IMR-90 (cell line): ENCODE measurements at regions not wholly inside any gene's neighbourhood (a gene's known extent, or its start where the extent isn't known, plus 50 kb on each side); places are given as distances from the start of the nearest gene placed in this dataset.

ENCODE experiments used
- ATAC-seq: fragments of 200-7000 bp; cut with Tn5 transposase; 2 replicates; pipeline ENCODE4 v1.9.1; 2020; ENCODE audit warnings: low read depth, mild to moderate bottlenecking, moderate library complexity
- BruUV-seq: library from RNA; stranded (reverse); fragments of 400-500 nt; replicated peaks from 2 replicates; lab custom pipeline; 2021; lab: Mats Ljungman, UMichigan
- CTCF ChIA-PET: fragments of 300-600 bp; formaldehyde crosslinking; extraction: SDS; loops from one replicate; lab custom pipeline; 2021; ENCODE audit warnings: antibody characterized with exemption; lab: Yijun Ruan, JAX
- POLR2A ChIA-PET: fragments of 300-600 bp; sonication (Branson Sonifier 250); formaldehyde crosslinking; loops from one replicate; lab custom pipeline; 2022; ENCODE audit warnings: antibody characterized with exemption; ENCODE audit not compliant: unreplicated experiment; lab: Charles Lee
- DNase-seq: peaks from one replicate; pipeline ENCODE4 v3.0.0; 2013
- H2AFZ ChIP-seq: replicated peaks from 2 replicates; pipeline ENCODE3; 2013; ENCODE audit warnings: low read length, mild to moderate bottlenecking; ENCODE audit not compliant: poor library complexity
- H2AK5ac ChIP-seq: 2 replicates; pipeline ENCODE4 v1.6.1; 2013; ENCODE audit warnings: low read depth, low read length, inconsistent platforms
- H2AK9ac ChIP-seq: replicated peaks from 2 replicates; pipeline ENCODE3; 2013; ENCODE audit warnings: mild to moderate bottlenecking, low read depth, low read length, moderate library complexity; ENCODE audit not compliant: poor library complexity
- H2BK120ac ChIP-seq: 2 replicates; pipeline ENCODE4 v1.6.1; 2013; ENCODE audit warnings: low read depth, low read length, inconsistent platforms
- H2BK15ac ChIP-seq: 3 replicates; pipeline ENCODE4 v1.6.1; 2013; ENCODE audit warnings: low read depth, low read length, inconsistent platforms
- H2BK20ac ChIP-seq: 2 replicates; pipeline ENCODE4 v1.6.1; 2013; ENCODE audit warnings: low read depth, mild to moderate bottlenecking, inconsistent platforms, low read length, moderate library complexity
- H2BK5ac ChIP-seq: 2 replicates; pipeline ENCODE4 v1.6.1; 2013; ENCODE audit warnings: mild to moderate bottlenecking, low read depth, low read length, inconsistent platforms; ENCODE audit not compliant: poor library complexity, severe bottlenecking
- H3K14ac ChIP-seq: replicated peaks from 2 replicates; pipeline ENCODE4 v1.6.1; 2013; ENCODE audit warnings: low read depth, low read length, inconsistent platforms
- H3K18ac ChIP-seq: 2 replicates; pipeline ENCODE4 v1.6.1; 2013; ENCODE audit warnings: low read depth, low read length, control low read depth
- H3K23ac ChIP-seq: 2 replicates; pipeline ENCODE4 v1.6.1; 2013; ENCODE audit warnings: low read depth, low read length, inconsistent platforms
- H3K27ac ChIP-seq: 2 replicates; pipeline ENCODE4 v1.5.1; 2013; ENCODE audit warnings: mild to moderate bottlenecking, control low read depth, low read length; ENCODE audit not compliant: insufficient read depth
- H3K27me3 ChIP-seq: 2 replicates; pipeline ENCODE4 v1.6.1; 2013; ENCODE audit warnings: low read length; ENCODE audit not compliant: control insufficient read depth, insufficient read depth
- H3K36me3 ChIP-seq: 2 replicates; pipeline ENCODE4 v1.6.1; 2013; ENCODE audit warnings: low read length, mixed read lengths; ENCODE audit not compliant: control insufficient read depth, insufficient read depth
- H3K4ac ChIP-seq: 2 replicates; pipeline ENCODE4 v1.6.1; 2013; ENCODE audit warnings: low read depth, low read length, inconsistent platforms
- H3K4me1 ChIP-seq: 2 replicates; pipeline ENCODE4 v1.6.1; 2013; ENCODE audit warnings: low read length, mixed read lengths; ENCODE audit not compliant: control insufficient read depth, insufficient read depth
- H3K4me2 ChIP-seq: 2 replicates; pipeline ENCODE4 v1.6.1; 2013; ENCODE audit warnings: low read depth, mild to moderate bottlenecking, control low read depth, low read length, moderate library complexity
- H3K4me3 ChIP-seq: 2 replicates; pipeline ENCODE4 v1.5.1; 2013; ENCODE audit warnings: low read depth, mild to moderate bottlenecking, control low read depth, low read length, moderate library complexity; ENCODE audit not compliant: insufficient read depth
- H3K56ac ChIP-seq: 2 replicates; pipeline ENCODE4 v1.6.1; 2013; ENCODE audit warnings: low read length, inconsistent platforms; ENCODE audit not compliant: insufficient read depth; ENCODE audit errors: extremely low read depth
- H3K79me1 ChIP-seq, 2 experiments: 2 replicates each; pipeline ENCODE4 v1.6.1; 2013; ENCODE audit warnings: low read length in 2 of 2, inconsistent platforms in 1 of 2, low read depth in 1 of 2
- H3K9ac ChIP-seq: 2 replicates; pipeline ENCODE4 v1.6.1; 2013; ENCODE audit warnings: low read depth, low read length, control low read depth
- H3K9me1 ChIP-seq: 2 replicates; pipeline ENCODE4 v1.6.1; 2013; ENCODE audit warnings: low read length, inconsistent platforms; ENCODE audit not compliant: insufficient read depth
- H3K9me3 ChIP-seq: 2 replicates; pipeline ENCODE4 v1.6.1; 2013; ENCODE audit warnings: low read length; ENCODE audit not compliant: control insufficient read depth, insufficient read depth
- H4K20me1 ChIP-seq: 2 replicates; pipeline ENCODE4 v1.6.1; 2013; ENCODE audit warnings: low read length, inconsistent platforms; ENCODE audit not compliant: insufficient read depth
- H4K5ac ChIP-seq: 2 replicates; pipeline ENCODE4 v1.6.1; 2013; ENCODE audit warnings: mild to moderate bottlenecking, low read depth, low read length, control low read depth
- H4K8ac ChIP-seq, 2 experiments: 2 replicates each; pipeline ENCODE4 v1.6.1; 2013; ENCODE audit warnings: low read depth in 2 of 2, low read length in 2 of 2, control low read depth in 1 of 2, inconsistent platforms in 1 of 2
- H4K91ac ChIP-seq: 2 replicates; pipeline ENCODE4 v1.6.1; 2013; ENCODE audit warnings: low read depth, low read length, inconsistent platforms; ENCODE audit not compliant: insufficient read depth
- BHLHE40 ChIP-seq: fragments of 150-350 bp; IDR thresholded peaks from 2 replicates; pipeline ENCODE4 v1.6.1; 2016; ENCODE audit warnings: mild to moderate bottlenecking, low read depth, low read length
- CEBPB ChIP-seq: IDR thresholded peaks from 2 replicates; pipeline ENCODE4 v1.6.1; 2012; ENCODE audit warnings: low read depth, low read length, improper control_type of control experiment
- ELK1 ChIP-seq: fragments of 150-350 bp; IDR thresholded peaks from 2 replicates; pipeline ENCODE4 v1.6.1; 2016; ENCODE audit warnings: low read depth, mild to moderate bottlenecking, low read length, moderate library complexity, borderline replicate concordance
- FOS ChIP-seq: fragments of 150-350 bp; IDR thresholded peaks from 2 replicates; pipeline ENCODE4 v1.6.1; 2016; ENCODE audit warnings: low read depth, low read length
- MAZ ChIP-seq: IDR thresholded peaks from 2 replicates; pipeline ENCODE4 v1.6.1; 2012; ENCODE audit warnings: low read depth, mild to moderate bottlenecking, low read length, improper control_type of control experiment, moderate library complexity, borderline replicate concordance
- MXI1 ChIP-seq: IDR thresholded peaks from 2 replicates; pipeline ENCODE4 v1.6.1; 2012; ENCODE audit warnings: low read depth, mild to moderate bottlenecking, low read length, moderate library complexity, borderline replicate concordance
- NFE2L2 ChIP-seq: fragments of 150-350 bp; IDR thresholded peaks from 2 replicates; pipeline ENCODE4 v1.6.1; 2016; ENCODE audit warnings: low read depth, mild to moderate bottlenecking, low read length
- POLR2A ChIP-seq: IDR thresholded peaks from 2 replicates; pipeline ENCODE4 v1.6.1; 2012; ENCODE audit warnings: mild to moderate bottlenecking, low read depth, low read length
- RCOR1 ChIP-seq: IDR thresholded peaks from 2 replicates; pipeline ENCODE4 v1.6.1; 2012; ENCODE audit warnings: mild to moderate bottlenecking, low read length, improper control_type of control experiment; ENCODE audit not compliant: insufficient replicate concordance
- USF2 ChIP-seq: fragments of 150-350 bp; IDR thresholded peaks from 2 replicates; pipeline ENCODE4 v1.6.1; 2017; ENCODE audit warnings: mild to moderate bottlenecking, antibody characterized with exemption, low read length, low read depth
- WGBS, 2 experiments: methylation state at CpG; one replicate each; pipeline versions ENCODE4 v1.1.5 to v1.1.7; 2013; ENCODE audit warnings: missing lambda C conversion rate in 2 of 2; ENCODE audit not compliant: insufficient read length in 1 of 2; ENCODE audit errors: extremely low coverage in 2 of 2; 5-methylcytosine and 5-hydroxymethylcytosine counted together
- dilution Hi-C: fragments of 300-500 bp; cut with HindIII; formaldehyde crosslinking; loops from one replicate; pipeline ENCODE4 v1.14.3; 2018; ENCODE audit warnings: low sequenced_read_pairs; ENCODE audit not compliant: unreplicated experiment
- in situ Hi-C: fragments of 300-500 bp; cut with MboI; formaldehyde crosslinking; loops from 3 replicates; pipeline ENCODE4 v1.14.3; 2019; ENCODE audit warnings: low sequenced_read_pairs, inconsistent platforms, mixed read lengths
- intact Hi-C: fragments of 100-400 bp; cut with micrococcal nuclease; formaldehyde crosslinking; loops from 2 replicates; pipeline ENCODE4 v1.10.0; 2022

- Histone ChIP-seq H3K4ac (no peak overlapping the region), H3K27ac (no peak overlapping the region), H3K4me3 (no peak overlapping the region), H2BK20ac (no peak overlapping the region), H3K9ac (no peak overlapping the region), H2BK15ac (no peak overlapping the region), H2AK9ac (no peak overlapping the region), H2BK120ac (no peak overlapping the region), H4K8ac (no peak overlapping the region), H4K20me1 (no peaks in the 10 kb centered on the region), H3K23ac (no peak overlapping the region), H3K18ac (no peak overlapping the region), H3K9me1 (no peaks in the 10 kb centered on the region), H3K79me1 (no peaks in the 10 kb centered on the region), H2AFZ (no peak overlapping the region), H3K4me2 (no peak overlapping the region), H4K5ac (no peak overlapping the region), H3K4me1 (no peaks in the 10 kb centered on the region), H3K9me3 (no peaks in the 10 kb centered on the region), H4K91ac (no peak overlapping the region), H3K27me3 (no peaks in the 10 kb centered on the region), H3K36me3 (no peaks in the 10 kb centered on the region), H2BK5ac (no peak overlapping the region), H3K56ac (no peak overlapping the region), H2AK5ac (no peak overlapping the region), H3K14ac (no peak overlapping the region)
- WGBS, 2 experiments, result no CpG with 5 or more reads among the region's 1 CpG
- BruUV-seq, result no TSS peak
- TF ChIP-seq CEBPB (no peak), MXI1 (no peak), FOS (no peak), MAZ (no peak), USF2 (no peak), ELK1 (no peak), RCOR1 (no peak), POLR2A (no peak), NFE2L2 (no peak), BHLHE40 (no peak)
- intact Hi-C loops, result no loop called here
- dilution Hi-C loops, result no loop called here
- ChIA-PET CTCF (no interaction called here), POLR2A (no interaction called here)
- in situ Hi-C loops, result no loop called here
- DNase-seq (no peak), ATAC-seq (no peak)
Measured at GRCh38 chr5:167511276-167511675, 780.2 kb upstream of the WWC1 start.
